BLaER1 (cell line): ENCODE measurements at regions not wholly inside any gene's neighbourhood (a gene's known extent, or its start where the extent isn't known, plus 50 kb on each side); places are given as distances from the start of the nearest gene placed in this dataset.

Experiments
- H3K27ac ChIP-seq: shearing (Covaris generic); formaldehyde crosslinking; 2 replicates; pipeline ENCODE4 v1.8.1; 2022
- H3K27me3 ChIP-seq: shearing (Covaris generic); formaldehyde crosslinking; 2 replicates; pipeline ENCODE4 v1.8.1; 2022
- H3K36me3 ChIP-seq: shearing (Covaris generic); formaldehyde crosslinking; 2 replicates; pipeline ENCODE4 v1.8.1; 2022
- H3K4me1 ChIP-seq: shearing (Covaris generic); formaldehyde crosslinking; 2 replicates; pipeline ENCODE4 v1.8.1; 2022
- H3K4me2 ChIP-seq: shearing (Covaris generic); formaldehyde crosslinking; 2 replicates; pipeline ENCODE4 v1.8.1; 2022
- H3K4me3 ChIP-seq: shearing (Covaris generic); formaldehyde crosslinking; 2 replicates; pipeline ENCODE4 v1.8.1; 2022
- H3K9ac ChIP-seq: shearing (Covaris generic); formaldehyde crosslinking; 2 replicates; pipeline ENCODE4 v1.8.1; 2022
- H3K9me3 ChIP-seq: shearing (Covaris generic); formaldehyde crosslinking; 2 replicates; pipeline ENCODE4 v1.8.1; 2022
- H4K20me1 ChIP-seq: shearing (Covaris generic); formaldehyde crosslinking; 2 replicates; pipeline ENCODE4 v1.8.1; 2022
- Cebpa-rat ChIP-seq: shearing (Covaris generic); IDR thresholded peaks from 2 replicates; pipeline ENCODE4 v1.8.1; 2022

DNA sequence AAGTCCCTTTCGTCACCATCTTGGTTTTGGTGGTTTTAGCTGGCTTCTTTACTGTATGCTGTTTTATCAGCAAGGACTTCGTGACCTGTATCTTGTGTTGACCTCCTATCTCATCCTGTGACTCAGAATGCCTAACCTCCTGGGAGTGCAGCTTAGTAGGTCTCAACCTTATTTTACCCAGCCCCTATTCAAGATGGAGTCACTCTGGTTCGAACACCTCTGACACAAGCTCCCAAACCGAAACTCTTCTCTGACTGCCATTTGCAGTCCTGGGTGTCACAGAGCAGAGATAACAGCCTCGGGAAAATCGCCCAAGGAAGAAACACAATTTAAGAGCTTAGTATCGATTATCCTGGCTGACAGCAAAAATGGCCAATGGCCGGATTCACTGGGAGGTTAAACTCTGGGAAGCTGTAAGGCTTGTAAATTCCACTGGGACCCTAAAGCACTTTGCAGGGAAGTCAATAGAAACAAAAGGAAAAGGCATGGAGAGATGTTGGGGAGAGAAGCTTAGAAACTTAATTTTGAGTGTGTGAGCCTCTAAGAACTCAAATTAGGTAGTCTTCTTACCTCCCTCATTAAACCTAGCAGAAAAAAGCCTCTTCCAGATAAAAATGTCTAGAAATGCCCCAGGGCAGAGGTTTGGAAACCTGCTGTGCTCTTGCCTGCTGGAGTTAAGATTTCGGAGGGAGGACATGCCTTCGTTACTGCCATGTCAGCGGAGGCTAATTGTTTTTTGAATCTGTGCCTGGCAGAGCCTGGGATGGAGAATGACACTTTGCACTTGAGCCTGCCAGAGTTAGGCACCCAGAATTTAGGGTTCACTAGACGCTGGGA lies 56.5 kb upstream of the RPH3A start:
- Histone ChIP-seq H3K9me3 (no peaks in the 10 kb centered on the region), H4K20me1 (no peaks in the 10 kb centered on the region), H3K27me3 (no peaks in the 10 kb centered on the region), H3K36me3 (no peaks in the 10 kb centered on the region), H3K9ac (no peak overlapping the region), H3K4me1 (no peaks in the 10 kb centered on the region), H3K27ac (no peak overlapping the region), H3K4me3 (no peak overlapping the region), H3K4me2 (no peak overlapping the region)
- TF ChIP-seq Cebpa-rat = no peak

DNA sequence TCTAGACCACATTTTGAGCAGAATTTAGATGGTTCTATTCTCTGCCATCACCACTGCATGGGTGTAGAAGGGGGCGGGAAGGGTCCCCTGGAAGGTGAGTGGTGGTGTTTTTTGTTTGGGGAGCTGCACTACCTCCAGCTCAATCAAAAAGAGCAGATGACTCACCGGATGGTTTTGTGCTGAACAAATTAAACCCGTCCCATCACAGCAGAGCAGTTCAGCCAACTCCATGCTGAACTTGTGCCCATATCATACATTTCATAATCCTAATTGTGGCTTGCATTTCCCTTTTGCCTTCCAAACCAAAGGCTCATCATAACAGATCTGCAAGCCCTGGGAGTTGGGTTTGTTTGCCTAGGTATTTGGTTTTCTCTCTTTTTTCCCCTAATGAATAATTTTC lies 53.0 kb upstream of the RPH3A start:
- no peaks in the 10 kb centered on the region for H3K27me3 ChIP-seq
- H4K20me1 ChIP-seq = no peaks in the 10 kb centered on the region
- H3K4me1 ChIP-seq = no peaks in the 10 kb centered on the region
- H3K9me3 ChIP-seq = no peaks in the 10 kb centered on the region
- TF ChIP-seq Cebpa-rat = no peak
- no peak overlapping the region for H3K9ac ChIP-seq
- H3K27ac ChIP-seq = no peak overlapping the region
- no peak overlapping the region for H3K4me3 ChIP-seq
- no peak overlapping the region for H3K4me2 ChIP-seq
- H3K36me3 ChIP-seq = no peaks in the 10 kb centered on the region

DNA sequence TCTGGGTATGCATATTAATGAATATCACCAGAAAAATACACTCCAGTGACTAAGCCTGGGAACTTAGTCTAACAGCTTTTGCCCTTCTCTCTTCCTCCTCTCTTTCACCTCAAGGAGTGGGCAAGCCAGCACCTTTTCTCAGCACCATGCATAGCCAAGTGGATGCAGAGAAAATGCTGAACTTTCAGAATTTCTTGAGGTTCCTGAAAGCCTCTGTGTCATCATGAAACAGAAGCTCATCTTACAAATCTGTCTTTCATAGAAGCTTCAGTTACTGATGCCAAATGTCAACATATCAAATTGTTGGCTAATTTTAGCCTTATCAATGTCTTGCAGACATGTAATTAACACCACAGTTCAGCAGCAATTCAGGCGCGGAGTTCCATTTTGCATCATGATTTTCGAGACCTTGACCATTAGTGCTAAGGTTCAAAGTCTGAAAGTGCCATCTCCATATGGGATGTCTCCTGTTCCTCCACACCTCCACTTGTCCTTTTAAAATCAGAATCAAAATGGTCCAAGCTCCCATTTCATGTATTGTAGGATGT lies 51.1 kb upstream of the RPH3A start:
- no peaks in the 10 kb centered on the region for H3K9me3 ChIP-seq
- no peaks in the 10 kb centered on the region for H4K20me1 ChIP-seq
- H3K27ac ChIP-seq = no peak overlapping the region
- no peaks in the 10 kb centered on the region for H3K27me3 ChIP-seq
- no peak for TF ChIP-seq Cebpa-rat
- H3K9ac ChIP-seq = no peak overlapping the region
- H3K4me3 ChIP-seq = no peak overlapping the region
- no peak overlapping the region for H3K4me2 ChIP-seq
- no peaks in the 10 kb centered on the region for H3K4me1 ChIP-seq
- H3K36me3 ChIP-seq = no peaks in the 10 kb centered on the region

DNA sequence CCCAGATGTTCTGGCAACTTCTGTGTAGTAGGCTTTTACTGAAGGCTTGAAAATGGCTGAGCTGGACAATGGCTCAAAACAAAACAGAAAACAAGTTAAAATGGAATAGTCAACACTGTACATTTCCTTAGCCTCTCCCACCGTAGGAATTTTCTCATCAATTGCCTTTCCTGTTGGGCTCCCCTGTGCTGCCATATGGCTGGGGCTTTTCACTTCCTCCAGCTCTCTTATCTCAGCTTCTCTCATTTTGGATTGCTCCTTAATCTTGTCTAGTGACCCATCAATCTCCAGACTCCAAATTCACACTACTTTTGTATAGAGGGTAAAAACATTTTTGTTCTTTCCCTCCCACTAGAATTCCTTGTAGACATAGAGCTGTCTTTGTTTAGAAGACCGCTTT lies 50.4 kb upstream of the RPH3A start:
- H3K36me3 ChIP-seq = no peaks in the 10 kb centered on the region
- no peak overlapping the region for H3K9ac ChIP-seq
- no peaks in the 10 kb centered on the region for H3K27me3 ChIP-seq
- no peak overlapping the region for H3K27ac ChIP-seq
- H3K4me3 ChIP-seq = no peak overlapping the region
- H3K4me1 ChIP-seq = no peaks in the 10 kb centered on the region
- H3K4me2 ChIP-seq = no peak overlapping the region
- no peak for TF ChIP-seq Cebpa-rat
- no peaks in the 10 kb centered on the region for H4K20me1 ChIP-seq
- no peaks in the 10 kb centered on the region for H3K9me3 ChIP-seq
